ENCODE measurements at regions not wholly inside any gene's neighbourhood (a gene's known extent, or its start where the extent isn't known, plus 50 kb on each side); places are given as distances from the start of the nearest gene placed in this dataset.

DNA sequence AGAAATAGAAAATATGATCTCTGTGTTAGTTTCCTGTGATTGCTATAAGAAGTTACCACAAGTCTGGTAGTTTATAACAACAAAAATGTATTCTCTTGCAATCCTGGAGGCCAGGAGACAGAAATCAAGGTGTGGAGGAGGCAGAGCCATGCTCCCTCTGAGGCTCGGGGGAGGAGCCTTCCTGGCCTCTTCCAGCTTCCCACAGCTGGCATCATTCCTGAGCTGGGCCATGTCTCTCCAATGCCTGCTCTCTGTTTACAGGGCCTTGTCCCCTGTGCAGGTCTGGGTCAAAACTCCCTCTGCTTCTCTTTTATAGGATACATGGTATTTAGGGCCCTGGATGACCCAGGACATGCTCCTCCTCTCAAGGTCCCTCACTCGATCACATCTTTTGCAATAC is 81.3 kb upstream of the RET start:
- TF ChIP-seq, protein P1, sequence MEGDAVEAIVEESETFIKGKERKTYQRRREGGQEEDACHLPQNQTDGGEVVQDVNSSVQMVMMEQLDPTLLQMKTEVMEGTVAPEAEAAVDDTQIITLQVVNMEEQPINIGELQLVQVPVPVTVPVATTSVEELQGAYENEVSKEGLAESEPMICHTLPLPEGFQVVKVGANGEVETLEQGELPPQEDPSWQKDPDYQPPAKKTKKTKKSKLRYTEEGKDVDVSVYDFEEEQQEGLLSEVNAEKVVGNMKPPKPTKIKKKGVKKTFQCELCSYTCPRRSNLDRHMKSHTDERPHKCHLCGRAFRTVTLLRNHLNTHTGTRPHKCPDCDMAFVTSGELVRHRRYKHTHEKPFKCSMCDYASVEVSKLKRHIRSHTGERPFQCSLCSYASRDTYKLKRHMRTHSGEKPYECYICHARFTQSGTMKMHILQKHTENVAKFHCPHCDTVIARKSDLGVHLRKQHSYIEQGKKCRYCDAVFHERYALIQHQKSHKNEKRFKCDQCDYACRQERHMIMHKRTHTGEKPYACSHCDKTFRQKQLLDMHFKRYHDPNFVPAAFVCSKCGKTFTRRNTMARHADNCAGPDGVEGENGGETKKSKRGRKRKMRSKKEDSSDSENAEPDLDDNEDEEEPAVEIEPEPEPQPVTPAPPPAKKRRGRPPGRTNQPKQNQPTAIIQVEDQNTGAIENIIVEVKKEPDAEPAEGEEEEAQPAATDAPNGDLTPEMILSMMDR (conservative IDR thresholded peaks at IDR 0.05; ENCODE audit: low read depth, low read length): no peak
- no peak for TF ChIP-seq BHLHE40 (IDR thresholded peaks at IDR 0.05; ENCODE audit: low read depth, low read length)
- TF ChIP-seq MAZ (IDR thresholded peaks at IDR 0.05; ENCODE audit: borderline replicate concordance, low read depth, low read length): no peak
- no peak for TF ChIP-seq NFE2L2 (IDR thresholded peaks at IDR 0.05; ENCODE audit: low read depth, low read length)
- TF ChIP-seq MXI1 (IDR thresholded peaks at IDR 0.05; ENCODE audit: borderline replicate concordance, low read depth, low read length): no peak
- no peak for TF ChIP-seq RFX5 (IDR thresholded peaks at IDR 0.05; ENCODE audit: low read depth, low read length)
- no peak for TF ChIP-seq POLR2A (IDR thresholded peaks at IDR 0.05; ENCODE audit: low read depth, low read length)
- TF ChIP-seq RCOR1 (IDR thresholded peaks at IDR 0.05; ENCODE audit: insufficient replicate concordance, low read length): no peak
- TF ChIP-seq MAFK (IDR thresholded peaks at IDR 0.05; ENCODE audit: low read depth, low read length): no peak
- no peak for TF ChIP-seq SMC3 (IDR thresholded peaks at IDR 0.05; ENCODE audit: low read depth, low read length)

All from IMR-90 (cell line).